Endothelial cell of umbilical vein (primary cell): ENCODE measurements at regions not wholly inside any gene's neighbourhood (a gene's known extent, or its start where the extent isn't known, plus 50 kb on each side); places are given as distances from the start of the nearest gene placed in this dataset.

Source experiments
- BruUV-seq: library from RNA; stranded (reverse); fragments of 400-500 nt; replicated peaks from 2 replicates; lab custom pipeline; 2021; lab: Mats Ljungman, UMichigan
- CTCF ChIA-PET: fragments of 300-600, 350-600 bp; sonication (Branson Sonifier 250); formaldehyde crosslinking; loops from one replicate; lab custom pipeline; 2021; ENCODE audit warnings: antibody characterized with exemption, inconsistent platforms; lab: Charles Lee
- POLR2A ChIA-PET: fragments of 300-600, 350-600 bp; sonication (Branson Sonifier 250); formaldehyde crosslinking; loops from one replicate; lab custom pipeline; 2021; ENCODE audit warnings: antibody characterized with exemption, inconsistent platforms; lab: Charles Lee
- DNase-seq: peaks from one replicate; pipeline ENCODE4 v3.0.0-alpha.2; 2011; ENCODE audit warnings: low read depth, low spot score
- FAIRE-seq: peaks from 2 replicates; lab custom pipeline; 2011; peaks lifted over from hg19 to GRCh38; lab: Jason Lieb, UNC
- H2AFZ ChIP-seq: 2 replicates; pipeline ENCODE4 v1.6.0; 2012; ENCODE audit warnings: low read depth, low read length, control low read depth, inconsistent platforms
- H3K27ac ChIP-seq: 2 replicates; pipeline ENCODE4 v1.5.1; 2011; ENCODE audit warnings: low read depth, mild to moderate bottlenecking, control low read depth, low read length, moderate library complexity; ENCODE audit not compliant: insufficient read depth
- H3K27me3 ChIP-seq, 2 experiments: 2 replicates each; pipeline versions ENCODE4 v1.6.0 to v1.6.1; 2011; ENCODE audit warnings: low read length in 2 of 2, mixed read lengths in 1 of 2; ENCODE audit not compliant: control insufficient read depth in 2 of 2, insufficient read depth in 2 of 2
- H3K36me3 ChIP-seq, 2 experiments: 2 replicates in 1 of 2; 3 replicates in 1 of 2; pipeline ENCODE4 v1.5.1; 2011; ENCODE audit warnings: low read length in 2 of 2, mild to moderate bottlenecking in 1 of 2, moderate library complexity in 1 of 2; ENCODE audit not compliant: control insufficient read depth in 2 of 2, insufficient read depth in 2 of 2; ENCODE audit errors: extremely low read depth in 1 of 2
- H3K4me1 ChIP-seq: 3 replicates; pipeline ENCODE4 v1.5.1; 2011; ENCODE audit warnings: mild to moderate bottlenecking, low read length; ENCODE audit not compliant: control insufficient read depth, insufficient read depth; ENCODE audit errors: extremely low read depth
- H3K4me2 ChIP-seq: 2 replicates; pipeline ENCODE4 v1.6.1; 2011; ENCODE audit warnings: low read length, control low read depth, mixed read lengths; ENCODE audit not compliant: insufficient read depth
- H3K4me3 ChIP-seq, 3 experiments: fragments of 200-600 bp in 1 of 3; sonication (generic), shearing (Covaris generic) in 1 of 3; replicated peaks in 1 of 3; 2 replicates each; pipeline ENCODE4 v1.5.1; 2011 to 2016; ENCODE audit warnings: control low read depth in 3 of 3, low read length in 3 of 3, mild to moderate bottlenecking in 2 of 3, inconsistent platforms in 1 of 3, low read depth in 1 of 3, moderate library complexity in 1 of 3; ENCODE audit not compliant: insufficient read depth in 1 of 3
- H3K79me2 ChIP-seq: 2 replicates; pipeline ENCODE4 v1.6.0; 2012; ENCODE audit warnings: low read length, inconsistent platforms; ENCODE audit not compliant: control insufficient read depth, insufficient read depth
- H3K9ac ChIP-seq: replicated peaks from 2 replicates; pipeline ENCODE3; 2011; ENCODE audit warnings: low read length, control low read depth; ENCODE audit not compliant: insufficient read depth; ENCODE audit errors: extremely low read depth
- H3K9me1 ChIP-seq: replicated peaks from 3 replicates; pipeline ENCODE4 v1.6.0; 2011; ENCODE audit warnings: mild to moderate bottlenecking, low read length; ENCODE audit not compliant: control insufficient read depth, insufficient read depth; ENCODE audit errors: extremely low read depth
- H3K9me3 ChIP-seq: replicated peaks from 2 replicates; pipeline ENCODE4 v1.5.1; 2012; ENCODE audit warnings: low read length, inconsistent platforms; ENCODE audit not compliant: control insufficient read depth, insufficient read depth
- H4K20me1 ChIP-seq: replicated peaks from 2 replicates; pipeline ENCODE3; 2011; ENCODE audit warnings: mild to moderate bottlenecking, low read length; ENCODE audit not compliant: control insufficient read depth, insufficient read depth; ENCODE audit errors: extremely low read depth
- EZH2 ChIP-seq: IDR thresholded peaks from 2 replicates; pipeline ENCODE4 v1.6.1; 2012; ENCODE audit warnings: borderline replicate concordance, low read depth, mild to moderate bottlenecking, moderate library complexity, low read length, inconsistent platforms; ENCODE audit not compliant: severe bottlenecking
- FOS ChIP-seq: IDR thresholded peaks from 2 replicates; pipeline ENCODE4 v1.6.1; 2011; ENCODE audit warnings: mild to moderate bottlenecking, low read length, moderate library complexity, borderline replicate concordance; ENCODE audit not compliant: insufficient read depth
- GATA2 ChIP-seq: IDR thresholded peaks from 2 replicates; pipeline ENCODE4 v1.7.0; 2011; ENCODE audit warnings: low read depth, mild to moderate bottlenecking, moderate library complexity, mixed read lengths, low read length; ENCODE audit not compliant: insufficient read length, insufficient read depth
- JUN ChIP-seq: IDR thresholded peaks from 2 replicates; pipeline ENCODE4 v1.6.1; 2011; ENCODE audit warnings: borderline replicate concordance, low read depth; ENCODE audit not compliant: insufficient read length, insufficient read depth
- MAX ChIP-seq: IDR thresholded peaks from 2 replicates; pipeline ENCODE4 v1.6.1; 2011; ENCODE audit not compliant: insufficient read depth, insufficient read length
- MYC ChIP-seq: IDR thresholded peaks from one replicate; pipeline ENCODE4 v1.6.1; 2011; ENCODE audit warnings: mild to moderate bottlenecking, low read depth, low read length
- POLR2A ChIP-seq: IDR thresholded peaks from 2 replicates; pipeline ENCODE4 v1.6.1; 2012; ENCODE audit warnings: low read depth, mild to moderate bottlenecking, control low read depth, low read length
- POLR2AphosphoS5 ChIP-seq: IDR thresholded peaks from 2 replicates; pipeline ENCODE4 v1.6.1; 2012; ENCODE audit warnings: low read depth, mild to moderate bottlenecking, control low read depth, low read length, moderate library complexity; ENCODE audit not compliant: insufficient read depth
- dilution Hi-C: fragments of 300-500 bp; cut with MboI; formaldehyde crosslinking; loops from one replicate; pipeline ENCODE4 v1.15.0; 2019; ENCODE audit warnings: low sequenced_read_pairs; ENCODE audit not compliant: extremely low pct_ligation_motif_present
- intact Hi-C: fragments of 100-400 bp; cut with micrococcal nuclease; formaldehyde crosslinking; loops from one replicate; pipeline ENCODE4 v1.10.0; 2022
- TF ChIP-seq, protein P1 (sequence below), 2 donors: IDR thresholded peaks; 1 replicate in 1 of 2; 2 replicates in 1 of 2; pipeline ENCODE4 v1.5.1; 2011; ENCODE audit warnings: low read length in 2 of 2, mild to moderate bottlenecking in 2 of 2, moderate library complexity in 2 of 2, control low read depth in 1 of 2, inconsistent platforms in 1 of 2, low read depth in 1 of 2; ENCODE audit not compliant: insufficient read depth in 1 of 2; ENCODE audit errors: extremely low read depth in 1 of 2

- no peaks in the 10 kb centered on the region for H3K9me3 ChIP-seq
- no TSS peak for BruUV-seq
- intact Hi-C loops, result no loop called here
- H3K27me3 ChIP-seq, result no peaks in the 10 kb centered on the region
- H3K27ac ChIP-seq, result no peak overlapping the region
- H4K20me1 ChIP-seq, result no peaks in the 10 kb centered on the region
- dilution Hi-C loops, result no loop called here
- H3K9ac ChIP-seq, result no peak overlapping the region
- TF ChIP-seq GATA2, result no peak
- TF ChIP-seq POLR2A, result no peak
- TF ChIP-seq JUN, result no peak
- no peak for TF ChIP-seq MAX
- TF ChIP-seq EZH2, result no peak
- TF ChIP-seq POLR2AphosphoS5, result no peak
- H3K4me2 ChIP-seq, result no peak overlapping the region
- DNase-seq (no peak), FAIRE-seq (no peak)
- H3K4me3 ChIP-seq, result no peak overlapping the region
- H3K36me3 ChIP-seq, result no peaks in the 10 kb centered on the region
- ChIA-PET POLR2A (no interaction called here), CTCF (no interaction called here)
- H3K79me2 ChIP-seq, result no peaks in the 10 kb centered on the region
- no peak overlapping the region for H2AFZ ChIP-seq
- no peaks in the 10 kb centered on the region for H3K4me1 ChIP-seq
- H3K9me1 ChIP-seq, result no peaks in the 10 kb centered on the region
These were observed 185.0 kb downstream of the ATPSCKMT start for GRCh38 chr5:10064546-10065195.

GRCh38 chr5:10063997-10064396, 185.7 kb downstream of the ATPSCKMT start:
- dilution Hi-C loops (no loop called here), intact Hi-C loops (no loop called here)
- FAIRE-seq, result no peak
- H3K4me2 ChIP-seq, result no peak overlapping the region
- H3K4me1 ChIP-seq, result no peaks in the 10 kb centered on the region
- DNase-seq, result no peak
- ChIA-PET POLR2A (no interaction called here), CTCF (no interaction called here)
- no peaks in the 10 kb centered on the region for H3K79me2 ChIP-seq
- no peak overlapping the region for H3K4me3 ChIP-seq
- H3K9me3 ChIP-seq, result no peaks in the 10 kb centered on the region
- no peak overlapping the region for H3K27ac ChIP-seq
- no peaks in the 10 kb centered on the region for H3K36me3 ChIP-seq
- no peak for TF ChIP-seq MYC
- TF ChIP-seq, protein P1, sequence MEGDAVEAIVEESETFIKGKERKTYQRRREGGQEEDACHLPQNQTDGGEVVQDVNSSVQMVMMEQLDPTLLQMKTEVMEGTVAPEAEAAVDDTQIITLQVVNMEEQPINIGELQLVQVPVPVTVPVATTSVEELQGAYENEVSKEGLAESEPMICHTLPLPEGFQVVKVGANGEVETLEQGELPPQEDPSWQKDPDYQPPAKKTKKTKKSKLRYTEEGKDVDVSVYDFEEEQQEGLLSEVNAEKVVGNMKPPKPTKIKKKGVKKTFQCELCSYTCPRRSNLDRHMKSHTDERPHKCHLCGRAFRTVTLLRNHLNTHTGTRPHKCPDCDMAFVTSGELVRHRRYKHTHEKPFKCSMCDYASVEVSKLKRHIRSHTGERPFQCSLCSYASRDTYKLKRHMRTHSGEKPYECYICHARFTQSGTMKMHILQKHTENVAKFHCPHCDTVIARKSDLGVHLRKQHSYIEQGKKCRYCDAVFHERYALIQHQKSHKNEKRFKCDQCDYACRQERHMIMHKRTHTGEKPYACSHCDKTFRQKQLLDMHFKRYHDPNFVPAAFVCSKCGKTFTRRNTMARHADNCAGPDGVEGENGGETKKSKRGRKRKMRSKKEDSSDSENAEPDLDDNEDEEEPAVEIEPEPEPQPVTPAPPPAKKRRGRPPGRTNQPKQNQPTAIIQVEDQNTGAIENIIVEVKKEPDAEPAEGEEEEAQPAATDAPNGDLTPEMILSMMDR (IDR thresholded peaks at IDR 0.05; ENCODE audit: extremely low read depth in 1 of 2, insufficient read depth in 1 of 2, low read depth in 1 of 2, low read length in 2 of 2), result no peak
- no peak for TF ChIP-seq FOS
- TF ChIP-seq MAX, result no peak
- no peak for TF ChIP-seq POLR2AphosphoS5
- TF ChIP-seq GATA2, result no peak
- no peak for TF ChIP-seq POLR2A
- no peak for TF ChIP-seq EZH2
- TF ChIP-seq JUN, result no peak
- BruUV-seq, result no TSS peak
- H3K9me1 ChIP-seq, result no peaks in the 10 kb centered on the region
- no peak overlapping the region for H2AFZ ChIP-seq
- H4K20me1 ChIP-seq, result no peaks in the 10 kb centered on the region
- no peaks in the 10 kb centered on the region for H3K27me3 ChIP-seq
- no peak overlapping the region for H3K9ac ChIP-seq
